B cell (primary cell): ENCODE measurements at regions not wholly inside any gene's neighbourhood (a gene's known extent, or its start where the extent isn't known, plus 50 kb on each side); places are given as distances from the start of the nearest gene placed in this dataset.

Experiments
- ATAC-seq: fragments of 200-7000 bp; cut with Tn5 transposase; one replicate; pipeline ENCODE4 v1.10.0; 2021; ENCODE audit warnings: low read depth, mild to moderate bottlenecking, moderate number of reproducible peaks, moderate library complexity
- CTCF ChIA-PET: fragments of 350-600 bp; sonication (Branson Sonifier 250); formaldehyde crosslinking; loops from one replicate; lab custom pipeline; 2021; ENCODE audit warnings: antibody characterized with exemption, inconsistent platforms; lab: Charles Lee
- POLR2A ChIA-PET: fragments of 350-600 bp; sonication (Branson Sonifier 250); formaldehyde crosslinking; loops from one replicate; lab custom pipeline; 2021; ENCODE audit warnings: antibody characterized with exemption; lab: Charles Lee
- DNase-seq: peaks from one replicate; pipeline ENCODE4 v3.0.0; 2013
- H2AFZ ChIP-seq: 2 replicates; pipeline ENCODE4 v1.6.1; 2012; ENCODE audit warnings: mild to moderate bottlenecking, low read depth, low read length; ENCODE audit not compliant: insufficient read depth, poor library complexity, severe bottlenecking
- H3K27ac ChIP-seq, 2 donors: 1 replicate in 1 of 2; 2 replicates in 1 of 2; pipeline ENCODE4 v1.5.1; 2012 to 2013; ENCODE audit warnings: low read length in 2 of 2, mild to moderate bottlenecking in 2 of 2, moderate library complexity in 1 of 2
- H3K27me3 ChIP-seq, 4 experiments: fragments of 200-600 bp in 1 of 4; sonication (generic) in 1 of 4; replicated peaks in 1 of 4; 1 replicate in 2 of 4; 2 replicates in 2 of 4; pipeline versions ENCODE4 v1.6.1 to v1.7.0; 2013 to 2016; ENCODE audit warnings: low read length in 3 of 4, mild to moderate bottlenecking in 2 of 4, mixed read lengths in 1 of 4, moderate library complexity in 1 of 4; ENCODE audit not compliant: insufficient read depth in 4 of 4, control insufficient read depth in 3 of 4; ENCODE audit errors: control extremely low read depth in 1 of 4
- H3K36me3 ChIP-seq, 2 experiments: replicated peaks in 1 of 2; 1 replicate in 1 of 2; 2 replicates in 1 of 2; pipeline versions ENCODE4 v1.6.1 to v1.7.1; 2013; ENCODE audit warnings: low read length in 1 of 2; ENCODE audit not compliant: insufficient read depth in 2 of 2, control insufficient read depth in 1 of 2; ENCODE audit errors: control extremely low read depth in 1 of 2, extremely low read depth in 1 of 2
- H3K4me1 ChIP-seq, 2 donors: fragments of 200-600 bp in 1 of 2; sonication (generic) in 1 of 2; 1 replicate in 1 of 2; 2 replicates in 1 of 2; pipeline versions ENCODE4 v1.5.1 to v1.6.1; 2013 to 2017; ENCODE audit warnings: low read length in 2 of 2; ENCODE audit not compliant: control insufficient read depth in 2 of 2, insufficient read depth in 2 of 2
- H3K4me2 ChIP-seq: replicated peaks from 2 replicates; pipeline ENCODE3; 2012; ENCODE audit warnings: mild to moderate bottlenecking, low read depth, low read length; ENCODE audit not compliant: poor library complexity, severe bottlenecking
- H3K4me3 ChIP-seq, 5 experiments: fragments of 200-600 bp in 1 of 5; sonication (generic) in 1 of 5; 1 replicate in 3 of 5; 2 replicates in 2 of 5; pipeline versions ENCODE4 v1.5.1 to v1.7.0; 2011 to 2016; ENCODE audit warnings: low read length in 4 of 5, mild to moderate bottlenecking in 4 of 5, low read depth in 2 of 5, control low read depth in 1 of 5, moderate library complexity in 1 of 5; ENCODE audit not compliant: insufficient read depth in 1 of 5; ENCODE audit errors: control extremely low read depth in 1 of 5, extremely low read depth in 1 of 5
- H3K79me2 ChIP-seq: fragments of 200-600 bp; sonication (generic); one replicate; pipeline ENCODE4 v1.6.0; 2016; ENCODE audit warnings: low read length; ENCODE audit not compliant: control insufficient read depth, insufficient read depth
- H3K9ac ChIP-seq: fragments of 200-600 bp; sonication (generic); 2 replicates; pipeline ENCODE4 v1.6.1; 2017; ENCODE audit warnings: mild to moderate bottlenecking, low read length, moderate library complexity
- H3K9me3 ChIP-seq, 3 donors: one replicate each; pipeline versions ENCODE4 v1.6.1 to v1.7.1; 2013; ENCODE audit warnings: low read length in 2 of 3; ENCODE audit not compliant: control insufficient read depth in 2 of 3, insufficient read depth in 1 of 3; ENCODE audit errors: control extremely low read depth in 1 of 3
- H4K20me1 ChIP-seq: 2 replicates; pipeline ENCODE4 v1.6.0; 2012; ENCODE audit warnings: mild to moderate bottlenecking, low read length; ENCODE audit not compliant: insufficient read depth, control insufficient read depth, poor library complexity, severe bottlenecking
- H3K27ac Mint-ChIP-seq: one replicate; pipeline ENCODE4 v1.8.0; 2021; ENCODE audit warnings: mixed read lengths
- H3K27me3 Mint-ChIP-seq: one replicate; pipeline ENCODE4 v1.8.0; 2021; ENCODE audit warnings: mixed read lengths
- H3K4me1 Mint-ChIP-seq: one replicate; pipeline ENCODE4 v1.8.0; 2021; ENCODE audit warnings: mixed read lengths
- H3K4me3 Mint-ChIP-seq: one replicate; pipeline ENCODE4 v1.8.0; 2021; ENCODE audit warnings: mixed read lengths
- H3K9me3 Mint-ChIP-seq: one replicate; pipeline ENCODE4 v1.8.0; 2022; ENCODE audit warnings: mixed read lengths; ENCODE audit not compliant: insufficient read depth
- EZH2 ChIP-seq: IDR thresholded peaks from 2 replicates; pipeline ENCODE4 v1.6.1; 2012; ENCODE audit warnings: borderline replicate concordance, low read depth, mild to moderate bottlenecking, moderate library complexity, low read length; ENCODE audit not compliant: insufficient read depth, poor library complexity, severe bottlenecking
- WGBS: methylation state at CpG from one replicate; pipeline ENCODE4 v1.1.5; 2013; ENCODE audit warnings: missing lambda C conversion rate; ENCODE audit not compliant: insufficient coverage; 5-methylcytosine and 5-hydroxymethylcytosine counted together
- intact Hi-C: fragments of 100-400 bp; cut with micrococcal nuclease; formaldehyde crosslinking; loops from one replicate; pipeline ENCODE4 v1.10.0; 2022
- TF ChIP-seq, protein P1 (sequence below): fragments of 200-600 bp; IDR thresholded peaks from one replicate; pipeline ENCODE4 v1.8.0; 2022; ENCODE audit warnings: antibody characterized with exemption, mild to moderate bottlenecking

GRCh38 chr13:65937251-65937650 is 1292.9 kb downstream of the PCDH9 start:
- H3K79me2 ChIP-seq = no peaks in the 10 kb centered on the region
- H3K4me3 ChIP-seq = no peak overlapping the region
- H3K4me1 ChIP-seq = no peaks in the 10 kb centered on the region
- H4K20me1 ChIP-seq = no peaks in the 10 kb centered on the region
- H3K9ac ChIP-seq = no peak overlapping the region
- DNase-seq = no peak
- intact Hi-C loops = no loop called here
- H3K36me3 ChIP-seq = no peaks in the 10 kb centered on the region
- no peaks in the 10 kb centered on the region for H3K27me3 Mint-ChIP-seq
- H3K4me3 Mint-ChIP-seq = no peak overlapping the region
- no peak for TF ChIP-seq EZH2
- ChIA-PET CTCF (no interaction called here), POLR2A (no interaction called here)
- no peak for ATAC-seq
- H3K9me3 ChIP-seq = no peaks in the 10 kb centered on the region
- H3K4me2 ChIP-seq = no peak overlapping the region
- no peaks in the 10 kb centered on the region for H3K4me1 Mint-ChIP-seq
- no peaks in the 10 kb centered on the region for H3K27me3 ChIP-seq
- no peak overlapping the region for H2AFZ ChIP-seq
- no CpG with 5 or more reads among the region's 2 CpGs for WGBS
- H3K27ac Mint-ChIP-seq = no peak overlapping the region
- no peak overlapping the region for H3K27ac ChIP-seq
- no peaks in the 10 kb centered on the region for H3K9me3 Mint-ChIP-seq

DNA sequence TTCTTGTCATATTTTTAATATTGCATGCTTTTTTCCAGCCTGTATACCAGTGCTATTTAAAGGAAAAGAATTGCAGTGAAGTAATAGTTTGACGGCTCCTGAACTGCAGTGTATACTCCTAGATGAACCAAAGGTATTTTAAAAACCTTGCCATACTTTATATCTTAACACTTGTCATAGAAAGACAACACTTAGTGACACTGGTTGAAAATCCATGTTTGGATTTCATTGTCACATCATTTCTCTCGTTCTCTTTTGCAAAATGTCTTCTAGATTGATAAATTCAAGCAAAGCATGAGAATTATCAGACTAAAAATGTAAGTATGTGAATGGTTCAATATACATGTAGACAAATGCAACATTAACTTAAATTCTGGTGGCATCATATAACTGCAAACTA is 1293.9 kb downstream of the PCDH9 start:
- Histone ChIP-seq H3K4me3 (no peak overlapping the region), H3K4me2 (no peak overlapping the region), H3K36me3 (no peaks in the 10 kb centered on the region), H3K79me2 (no peaks in the 10 kb centered on the region), H2AFZ (no peak overlapping the region), H3K9ac (no peak overlapping the region), H3K27me3 (no peaks in the 10 kb centered on the region), H3K9me3 (no peaks in the 10 kb centered on the region), H3K27ac (no peak overlapping the region), H3K4me1 (no peaks in the 10 kb centered on the region), H4K20me1 (no peaks in the 10 kb centered on the region)
- ChIA-PET CTCF (no interaction called here), POLR2A (no interaction called here)
- WGBS = no CpG with 5 or more reads among the region's 2 CpGs
- Mint-ChIP-seq H3K4me3 (no peak overlapping the region), H3K4me1 (no peaks in the 10 kb centered on the region), H3K27ac (no peak overlapping the region), H3K27me3 (no peaks in the 10 kb centered on the region), H3K9me3 (no peaks in the 10 kb centered on the region)
- DNase-seq (no peak), ATAC-seq (no peak)
- TF ChIP-seq, protein P1, sequence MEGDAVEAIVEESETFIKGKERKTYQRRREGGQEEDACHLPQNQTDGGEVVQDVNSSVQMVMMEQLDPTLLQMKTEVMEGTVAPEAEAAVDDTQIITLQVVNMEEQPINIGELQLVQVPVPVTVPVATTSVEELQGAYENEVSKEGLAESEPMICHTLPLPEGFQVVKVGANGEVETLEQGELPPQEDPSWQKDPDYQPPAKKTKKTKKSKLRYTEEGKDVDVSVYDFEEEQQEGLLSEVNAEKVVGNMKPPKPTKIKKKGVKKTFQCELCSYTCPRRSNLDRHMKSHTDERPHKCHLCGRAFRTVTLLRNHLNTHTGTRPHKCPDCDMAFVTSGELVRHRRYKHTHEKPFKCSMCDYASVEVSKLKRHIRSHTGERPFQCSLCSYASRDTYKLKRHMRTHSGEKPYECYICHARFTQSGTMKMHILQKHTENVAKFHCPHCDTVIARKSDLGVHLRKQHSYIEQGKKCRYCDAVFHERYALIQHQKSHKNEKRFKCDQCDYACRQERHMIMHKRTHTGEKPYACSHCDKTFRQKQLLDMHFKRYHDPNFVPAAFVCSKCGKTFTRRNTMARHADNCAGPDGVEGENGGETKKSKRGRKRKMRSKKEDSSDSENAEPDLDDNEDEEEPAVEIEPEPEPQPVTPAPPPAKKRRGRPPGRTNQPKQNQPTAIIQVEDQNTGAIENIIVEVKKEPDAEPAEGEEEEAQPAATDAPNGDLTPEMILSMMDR = no peak
- TF ChIP-seq EZH2 = no peak
- intact Hi-C loops = no loop called here
